ENCODE measurements at regions not wholly inside any gene's neighbourhood (a gene's known extent, or its start where the extent isn't known, plus 50 kb on each side); places are given as distances from the start of the nearest gene placed in this dataset.

- Histone ChIP-seq H4K20me1 (ENCODE audit: insufficient read depth, low read length) (no peaks in the 10 kb centered on the region), H3K27me3 (ENCODE audit: insufficient read depth, low read length) (no peaks in the 10 kb centered on the region), H3K79me2 (ENCODE audit: insufficient read depth, low read length) (no peaks in the 10 kb centered on the region), H3K36me3 (ENCODE audit: insufficient read depth, low read length) (no peaks in the 10 kb centered on the region), H3K9ac (ENCODE audit: low read length) (no peak overlapping the region), H3K4me3 (ENCODE audit: insufficient read depth, low read depth, low read length) (no peak overlapping the region), H3K4me1 (ENCODE audit: insufficient read depth, low read length) (no peaks in the 10 kb centered on the region), H2AFZ (ENCODE audit: low read depth, low read length) (no peak overlapping the region), H3K9me3 (ENCODE audit: insufficient read depth, low read depth, low read length) (no peaks in the 10 kb centered on the region), H3K27ac (ENCODE audit: low read depth, low read length) (no peak overlapping the region), H3K4me2 (ENCODE audit: low read length) (no peak overlapping the region)
- no peak for TF ChIP-seq CTCF (IDR thresholded peaks at IDR 0.05; ENCODE audit: insufficient read depth, low read depth, low read length)
- no peak for TF ChIP-seq EZH2 (IDR thresholded peaks at IDR 0.05; ENCODE audit: insufficient read depth, low read length)
- FAIRE-seq (no peak), DNase-seq (ENCODE audit: low read depth) (no peak)
- Mint-ChIP-seq H3K27me3 (ENCODE audit: low read depth, unreplicated experiment) (peaks cover 13% of the 10 kb centered on the region), H3K9me3 (ENCODE audit: unreplicated experiment) (peaks cover 5% of the 10 kb centered on the region), H3K4me3 (ENCODE audit: unreplicated experiment) (no peak overlapping the region), H3K4me1 (ENCODE audit: low read depth, unreplicated experiment) (no peaks in the 10 kb centered on the region), H3K36me3 (ENCODE audit: low read depth, unreplicated experiment) (no peaks in the 10 kb centered on the region), H3K27ac (ENCODE audit: unreplicated experiment) (no peak overlapping the region)
Observed at GRCh38 chr2:6783238-6783614, 82.5 kb downstream of the CMPK2 start.

DNA sequence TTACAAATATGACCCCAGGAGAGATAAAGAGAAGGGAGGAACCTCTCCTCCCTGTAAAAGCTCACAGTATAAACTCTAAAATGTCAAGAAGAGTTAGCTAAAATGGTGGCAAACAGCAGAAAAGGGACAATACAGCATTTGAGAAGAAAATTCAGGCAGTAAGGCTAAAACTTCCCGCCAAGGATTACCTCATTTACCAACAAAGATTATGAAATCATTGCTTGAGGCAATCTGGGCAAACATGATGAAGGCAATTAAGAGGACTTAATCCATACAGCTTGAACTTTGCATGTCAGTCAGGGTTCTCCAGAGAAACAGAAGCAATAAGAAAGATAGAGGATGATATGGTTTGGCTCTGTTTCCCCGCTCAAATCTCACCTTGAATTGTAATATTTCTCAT lies 81.4 kb downstream of the CMPK2 start:
- H3K4me3 ChIP-seq (ENCODE audit: insufficient read depth, low read depth, low read length) = no peak overlapping the region
- no peaks in the 10 kb centered on the region for H3K79me2 ChIP-seq (ENCODE audit: insufficient read depth, low read length)
- DNase-seq (ENCODE audit: low read depth) (no peak), FAIRE-seq (no peak)
- Mint-ChIP-seq H3K4me1 (ENCODE audit: low read depth, unreplicated experiment) (no peaks in the 10 kb centered on the region), H3K9me3 (ENCODE audit: unreplicated experiment) (peaks cover 5% of the 10 kb centered on the region), H3K27me3 (ENCODE audit: low read depth, unreplicated experiment) (peaks cover 15% of the 10 kb centered on the region), H3K27ac (ENCODE audit: unreplicated experiment) (no peak overlapping the region), H3K36me3 (ENCODE audit: low read depth, unreplicated experiment) (no peaks in the 10 kb centered on the region), H3K4me3 (ENCODE audit: unreplicated experiment) (no peak overlapping the region)
- H3K36me3 ChIP-seq (ENCODE audit: insufficient read depth, low read length) = no peaks in the 10 kb centered on the region
- H3K4me2 ChIP-seq (ENCODE audit: low read length) = no peak overlapping the region
- no peaks in the 10 kb centered on the region for H3K4me1 ChIP-seq (ENCODE audit: insufficient read depth, low read length)
- no peaks in the 10 kb centered on the region for H3K27me3 ChIP-seq (ENCODE audit: insufficient read depth, low read length)
- TF ChIP-seq CTCF (IDR thresholded peaks at IDR 0.05; ENCODE audit: insufficient read depth, low read depth, low read length) (no peak), EZH2 (IDR thresholded peaks at IDR 0.05; ENCODE audit: insufficient read depth, low read length) (no peak)
- H2AFZ ChIP-seq (ENCODE audit: low read depth, low read length) = no peak overlapping the region
- no peaks in the 10 kb centered on the region for H3K9me3 ChIP-seq (ENCODE audit: insufficient read depth, low read depth, low read length)
- no peak overlapping the region for H3K27ac ChIP-seq (ENCODE audit: low read depth, low read length)
- H4K20me1 ChIP-seq (ENCODE audit: insufficient read depth, low read length) = no peaks in the 10 kb centered on the region
- no peak overlapping the region for H3K9ac ChIP-seq (ENCODE audit: low read length)

- DNase-seq (ENCODE audit: low read depth) (no peak), FAIRE-seq (no peak)
- Histone ChIP-seq H3K4me3 (ENCODE audit: insufficient read depth, low read depth, low read length) (no peak overlapping the region), H3K4me1 (ENCODE audit: insufficient read depth, low read length) (no peaks in the 10 kb centered on the region), H3K4me2 (ENCODE audit: low read length) (no peak overlapping the region), H3K79me2 (ENCODE audit: insufficient read depth, low read length) (no peaks in the 10 kb centered on the region), H4K20me1 (ENCODE audit: insufficient read depth, low read length) (no peaks in the 10 kb centered on the region), H2AFZ (ENCODE audit: low read depth, low read length) (no peak overlapping the region), H3K27me3 (ENCODE audit: insufficient read depth, low read length) (no peaks in the 10 kb centered on the region), H3K36me3 (ENCODE audit: insufficient read depth, low read length) (no peaks in the 10 kb centered on the region), H3K27ac (ENCODE audit: low read depth, low read length) (no peak overlapping the region), H3K9me3 (ENCODE audit: insufficient read depth, low read depth, low read length) (no peaks in the 10 kb centered on the region), H3K9ac (ENCODE audit: low read length) (no peak overlapping the region)
- H3K36me3 Mint-ChIP-seq (ENCODE audit: low read depth, unreplicated experiment) = no peaks in the 10 kb centered on the region
- H3K4me3 Mint-ChIP-seq (ENCODE audit: unreplicated experiment) = no peak overlapping the region
- peaks cover 13% of the 10 kb centered on the region for H3K27me3 Mint-ChIP-seq (ENCODE audit: low read depth, unreplicated experiment)
- H3K9me3 Mint-ChIP-seq (ENCODE audit: unreplicated experiment) = peaks cover 5% of the 10 kb centered on the region
- no peak overlapping the region for H3K27ac Mint-ChIP-seq (ENCODE audit: unreplicated experiment)
- H3K4me1 Mint-ChIP-seq (ENCODE audit: low read depth, unreplicated experiment) = no peaks in the 10 kb centered on the region
- no peak for TF ChIP-seq CTCF (IDR thresholded peaks at IDR 0.05; ENCODE audit: insufficient read depth, low read depth, low read length)
- no peak for TF ChIP-seq EZH2 (IDR thresholded peaks at IDR 0.05; ENCODE audit: insufficient read depth, low read length)
Observed at GRCh38 chr2:6785493-6785892, 80.2 kb downstream of the CMPK2 start.
